Testis (tissue), 2 donors: ENCODE measurements at regions not wholly inside any gene's neighbourhood (a gene's known extent, or its start where the extent isn't known, plus 50 kb on each side); places are given as distances from the start of the nearest gene placed in this dataset.

Source experiments
- DNase-seq: peaks from one replicate; pipeline ENCODE4 v3.0.0-alpha.2; 2019
- H3K27ac ChIP-seq, 2 donors: fragments of 200-600 bp; sonication (generic); one replicate each; pipeline ENCODE4 v1.5.1; 2019
- H3K27me3 ChIP-seq: fragments of 200-600 bp; sonication (generic); one replicate; pipeline ENCODE4 v1.5.1; 2019
- H3K36me3 ChIP-seq: fragments of 200-600 bp; sonication (generic); one replicate; pipeline ENCODE4 v1.5.1; 2017; ENCODE audit warnings: low read depth; ENCODE audit errors: missing control alignments
- H3K4me1 ChIP-seq: fragments of 200-600 bp; sonication (generic); one replicate; pipeline ENCODE4 v1.5.1; 2019
- H3K4me3 ChIP-seq, 2 donors: fragments of 200-600 bp; sonication (generic); one replicate each; pipeline ENCODE4 v1.5.1; 2017 to 2019
- H3K9me3 ChIP-seq: fragments of 200-600 bp; sonication (generic); one replicate; pipeline ENCODE4 v1.5.1; 2017
- POLR2A ChIP-seq: fragments of 450-650 bp; IDR thresholded peaks from one replicate; pipeline ENCODE4 v1.6.1; 2017; ENCODE audit warnings: antibody characterized with exemption, mild to moderate bottlenecking, moderate library complexity
- WGBS, 2 donors: methylation state at CpG; one replicate each; pipeline ENCODE4 v1.1.5; 2018; 5-methylcytosine and 5-hydroxymethylcytosine counted together
- intact Hi-C: fragments of 100-400 bp; cut with DNase I; formaldehyde crosslinking; loops from one replicate; pipeline ENCODE4 v1.15.1; 2023; ENCODE audit warnings: low total_unique reads
- TF ChIP-seq, protein P1 (sequence below), 3 experiments: fragments of 450-650 bp in 2 of 3; fragments of 200-600 bp in 1 of 3; sonication (generic) in 1 of 3; IDR thresholded peaks; one replicate each; pipeline ENCODE4 v1.5.1; 2016 to 2019; ENCODE audit warnings: antibody characterized with exemption in 3 of 3, mild to moderate bottlenecking in 2 of 3, moderate library complexity in 1 of 3

DNA sequence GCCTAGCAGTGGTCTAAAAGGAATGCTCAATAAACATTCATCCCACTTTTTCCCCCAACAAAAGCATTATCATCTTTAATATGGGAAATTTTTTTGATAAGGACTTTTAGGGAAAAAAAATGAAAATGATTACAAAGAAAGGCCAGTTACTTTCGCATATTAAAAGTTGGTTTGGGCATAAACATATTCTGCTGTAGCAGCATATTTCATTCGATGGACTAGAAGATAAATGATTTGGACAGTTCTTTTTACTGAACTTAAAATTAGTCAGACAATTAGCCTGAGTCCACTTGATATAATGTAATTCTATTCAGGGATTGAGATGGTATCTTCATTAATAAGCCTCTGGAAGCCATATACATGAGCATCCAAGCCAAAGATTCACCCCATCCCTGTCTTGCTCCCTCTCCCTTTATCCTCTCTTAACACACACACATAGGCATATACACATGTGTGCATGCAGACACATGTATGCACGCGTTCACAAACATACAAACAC lies 299.1 kb downstream of the NUAK1 start:
- WGBS, 2 donors: 87 to 91% methylated on average over 4 of the region's 4 CpGs

DNA sequence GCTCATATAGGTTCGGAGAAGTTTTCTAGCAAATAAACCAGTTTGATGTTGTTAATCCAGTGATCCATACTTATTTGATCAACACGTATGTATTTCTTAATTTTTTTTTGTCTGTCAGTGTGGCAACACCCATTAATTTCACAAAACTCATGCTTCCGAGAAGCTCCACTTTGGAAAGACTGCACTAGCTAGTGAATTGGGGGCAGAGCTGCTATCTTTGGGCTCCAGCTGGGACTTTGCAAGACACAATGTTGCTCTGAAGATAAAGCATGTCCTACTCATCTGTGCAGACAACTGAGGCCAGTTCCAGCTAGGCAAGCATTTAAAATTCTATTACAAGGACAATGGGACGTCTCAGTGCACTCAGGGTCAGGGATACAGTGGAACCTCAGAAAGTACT lies 298.4 kb downstream of the NUAK1 start:
- H3K4me3 ChIP-seq: no peak overlapping the region
- no peaks in the 10 kb centered on the region for H3K27me3 ChIP-seq
- peaks cover 12% of the 10 kb centered on the region for H3K4me1 ChIP-seq
- no peaks in the 10 kb centered on the region for H3K9me3 ChIP-seq
- DNase-seq: peak; percentile 81
- intact Hi-C loops: no loop called here
- H3K27ac ChIP-seq: peak overlapping the region in 1 of 2 donors; percentile 16
- H3K36me3 ChIP-seq: no peaks in the 10 kb centered on the region
- TF ChIP-seq, protein P1, sequence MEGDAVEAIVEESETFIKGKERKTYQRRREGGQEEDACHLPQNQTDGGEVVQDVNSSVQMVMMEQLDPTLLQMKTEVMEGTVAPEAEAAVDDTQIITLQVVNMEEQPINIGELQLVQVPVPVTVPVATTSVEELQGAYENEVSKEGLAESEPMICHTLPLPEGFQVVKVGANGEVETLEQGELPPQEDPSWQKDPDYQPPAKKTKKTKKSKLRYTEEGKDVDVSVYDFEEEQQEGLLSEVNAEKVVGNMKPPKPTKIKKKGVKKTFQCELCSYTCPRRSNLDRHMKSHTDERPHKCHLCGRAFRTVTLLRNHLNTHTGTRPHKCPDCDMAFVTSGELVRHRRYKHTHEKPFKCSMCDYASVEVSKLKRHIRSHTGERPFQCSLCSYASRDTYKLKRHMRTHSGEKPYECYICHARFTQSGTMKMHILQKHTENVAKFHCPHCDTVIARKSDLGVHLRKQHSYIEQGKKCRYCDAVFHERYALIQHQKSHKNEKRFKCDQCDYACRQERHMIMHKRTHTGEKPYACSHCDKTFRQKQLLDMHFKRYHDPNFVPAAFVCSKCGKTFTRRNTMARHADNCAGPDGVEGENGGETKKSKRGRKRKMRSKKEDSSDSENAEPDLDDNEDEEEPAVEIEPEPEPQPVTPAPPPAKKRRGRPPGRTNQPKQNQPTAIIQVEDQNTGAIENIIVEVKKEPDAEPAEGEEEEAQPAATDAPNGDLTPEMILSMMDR (IDR thresholded peaks at IDR 0.05): no peak
- TF ChIP-seq POLR2A: no peak
- 58 to 62% methylated on average over 4 of the region's 4 CpGs for WGBS, 2 donors

More for the DNA sequence above, 299.1 kb downstream of the NUAK1 start:
- no peak overlapping the region for H3K4me3 ChIP-seq
- TF ChIP-seq POLR2A: no peak
- TF ChIP-seq, protein P1 (IDR thresholded peaks at IDR 0.05): no peak
- H3K27ac ChIP-seq: no peak overlapping the region
- H3K4me1 ChIP-seq: peaks cover 12% of the 10 kb centered on the region
- intact Hi-C loops: no loop called here
- no peaks in the 10 kb centered on the region for H3K36me3 ChIP-seq
- H3K27me3 ChIP-seq: no peaks in the 10 kb centered on the region
- no peaks in the 10 kb centered on the region for H3K9me3 ChIP-seq
- no peak for DNase-seq

DNA sequence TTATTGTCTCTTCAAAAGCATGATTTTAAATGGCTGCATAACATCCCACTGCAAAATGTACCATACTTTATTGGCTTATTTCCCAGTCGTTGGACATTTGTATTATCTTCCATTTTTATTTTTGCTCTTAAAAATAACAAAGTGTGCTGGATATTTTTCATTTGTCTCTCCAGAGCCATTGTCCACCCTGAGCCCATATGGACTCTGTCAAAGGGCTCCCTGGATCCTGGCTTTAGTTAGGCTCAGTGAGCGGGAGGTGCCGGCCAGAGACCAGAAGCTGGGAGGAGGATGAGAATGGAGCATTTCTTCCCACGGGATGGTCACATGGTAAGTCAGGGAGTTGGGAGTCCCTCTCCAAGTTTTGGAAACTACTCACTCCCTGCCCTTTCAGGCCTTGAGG lies 296.9 kb downstream of the NUAK1 start:
- intact Hi-C loops: no loop called here
- Histone ChIP-seq H3K27me3 (no peaks in the 10 kb centered on the region), H3K4me1 (peaks cover 12% of the 10 kb centered on the region), H3K4me3 (no peak overlapping the region), H3K9me3 (no peaks in the 10 kb centered on the region), H3K36me3 (no peaks in the 10 kb centered on the region), H3K27ac (no peak overlapping the region)
- no peak for TF ChIP-seq POLR2A
- TF ChIP-seq, protein P1 (IDR thresholded peaks at IDR 0.05): no peak
- 43 to 48% methylated on average over 4 of the region's 4 CpGs for WGBS, 2 donors
- no peak for DNase-seq

DNA sequence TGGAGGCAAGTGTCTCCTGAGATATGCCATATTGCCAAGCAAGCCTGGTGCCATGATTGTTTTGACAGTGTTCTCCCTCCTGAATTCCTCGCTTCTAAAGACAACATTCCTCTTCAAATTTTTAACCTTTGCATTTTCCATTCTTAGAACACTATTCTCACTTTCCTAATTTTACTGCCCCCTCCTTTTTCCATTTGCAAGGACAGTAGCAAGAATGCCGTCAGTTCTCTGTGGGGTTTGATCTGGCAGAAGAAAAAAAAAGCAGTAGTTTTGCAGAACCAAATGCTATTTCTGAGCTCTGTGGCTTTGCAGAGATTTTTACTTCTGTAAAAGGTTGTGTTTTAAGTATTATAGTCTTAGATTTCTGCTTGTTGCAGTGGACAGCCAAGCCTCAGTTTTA lies 295.2 kb downstream of the NUAK1 start:
- DNase-seq: no peak
- Histone ChIP-seq H3K27me3 (no peaks in the 10 kb centered on the region), H3K9me3 (no peaks in the 10 kb centered on the region), H3K36me3 (no peaks in the 10 kb centered on the region), H3K4me3 (no peak overlapping the region), H3K4me1 (peaks cover 12% of the 10 kb centered on the region), H3K27ac (no peak overlapping the region)
- 61 to 63% methylated on average over 2 of the region's 2 CpGs for WGBS, 2 donors
- TF ChIP-seq, protein P1 (IDR thresholded peaks at IDR 0.05): no peak
- no peak for TF ChIP-seq POLR2A
- intact Hi-C loops: no loop called here

DNA sequence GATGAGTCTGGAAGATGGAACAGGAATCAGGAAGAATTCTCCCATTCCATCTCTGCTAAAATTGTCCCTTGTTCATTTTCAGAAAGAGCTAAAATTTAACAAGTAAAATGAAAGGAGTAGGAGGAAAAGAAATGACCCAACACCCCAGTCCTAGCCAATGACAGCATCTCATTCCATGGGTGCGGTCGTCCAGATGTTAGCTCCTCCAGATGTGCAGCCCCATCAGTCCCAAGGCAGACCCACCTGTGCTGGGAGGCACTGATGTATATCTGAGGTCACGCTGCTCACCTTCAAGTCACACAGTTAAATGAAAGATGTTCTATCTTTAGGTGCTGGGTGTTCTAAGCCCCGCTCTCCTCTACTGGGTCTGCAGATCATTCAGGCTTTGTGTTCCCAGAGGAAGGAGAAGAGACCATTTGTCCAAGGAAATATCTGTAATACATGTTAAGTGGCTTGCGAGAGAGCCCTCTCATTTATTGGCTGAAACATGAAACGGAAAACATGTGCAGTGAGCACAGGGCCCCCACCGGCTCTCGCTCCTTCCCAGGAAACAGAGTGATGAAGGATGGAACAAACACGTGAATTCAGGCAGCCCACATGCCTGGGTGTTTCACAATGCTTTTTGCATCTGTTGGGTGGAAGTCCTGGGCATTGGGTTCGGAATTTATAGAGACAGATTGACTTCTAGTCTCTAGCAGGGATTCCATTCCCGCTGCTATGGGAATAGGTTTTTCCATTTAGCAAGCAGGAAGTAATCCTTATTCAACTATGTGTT lies 294.6 kb downstream of the NUAK1 start:
- no peak overlapping the region for H3K4me3 ChIP-seq
- H3K36me3 ChIP-seq: no peaks in the 10 kb centered on the region
- intact Hi-C loops: no loop called here
- TF ChIP-seq, protein P1 (IDR thresholded peaks at IDR 0.05): no peak
- no peak for TF ChIP-seq POLR2A
- no peak for DNase-seq
- peaks cover 12% of the 10 kb centered on the region for H3K4me1 ChIP-seq
- H3K27ac ChIP-seq: no peak overlapping the region
- WGBS, 2 donors: 65 to 83% methylated on average over 11 of the region's 11 CpGs
- no peaks in the 10 kb centered on the region for H3K27me3 ChIP-seq
- H3K9me3 ChIP-seq: no peaks in the 10 kb centered on the region
